ENCODE measurements at regions not wholly inside any gene's neighbourhood (a gene's known extent, or its start where the extent isn't known, plus 50 kb on each side); places are given as distances from the start of the nearest gene placed in this dataset.

DNA sequence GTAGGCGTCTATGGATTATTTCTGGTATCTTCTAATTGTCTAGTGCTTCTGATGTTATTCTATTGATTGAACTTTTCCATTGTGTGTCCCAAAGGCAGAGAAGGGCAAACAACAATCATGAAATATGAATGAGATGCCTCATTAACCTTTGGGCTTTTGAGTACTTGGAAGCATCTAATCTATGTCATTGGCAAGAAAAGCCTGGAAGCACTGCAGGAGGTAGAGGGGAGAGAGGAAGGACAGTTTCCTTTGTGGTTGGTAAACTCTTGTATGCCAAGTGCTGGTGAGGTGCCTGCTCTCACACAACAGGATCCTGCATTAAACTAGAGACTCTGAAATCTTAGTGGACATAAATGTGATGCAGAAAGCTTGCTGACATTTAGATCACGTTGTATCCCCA lies 155.2 kb upstream of the TPK1 start:
- TF ChIP-seq, protein P1, sequence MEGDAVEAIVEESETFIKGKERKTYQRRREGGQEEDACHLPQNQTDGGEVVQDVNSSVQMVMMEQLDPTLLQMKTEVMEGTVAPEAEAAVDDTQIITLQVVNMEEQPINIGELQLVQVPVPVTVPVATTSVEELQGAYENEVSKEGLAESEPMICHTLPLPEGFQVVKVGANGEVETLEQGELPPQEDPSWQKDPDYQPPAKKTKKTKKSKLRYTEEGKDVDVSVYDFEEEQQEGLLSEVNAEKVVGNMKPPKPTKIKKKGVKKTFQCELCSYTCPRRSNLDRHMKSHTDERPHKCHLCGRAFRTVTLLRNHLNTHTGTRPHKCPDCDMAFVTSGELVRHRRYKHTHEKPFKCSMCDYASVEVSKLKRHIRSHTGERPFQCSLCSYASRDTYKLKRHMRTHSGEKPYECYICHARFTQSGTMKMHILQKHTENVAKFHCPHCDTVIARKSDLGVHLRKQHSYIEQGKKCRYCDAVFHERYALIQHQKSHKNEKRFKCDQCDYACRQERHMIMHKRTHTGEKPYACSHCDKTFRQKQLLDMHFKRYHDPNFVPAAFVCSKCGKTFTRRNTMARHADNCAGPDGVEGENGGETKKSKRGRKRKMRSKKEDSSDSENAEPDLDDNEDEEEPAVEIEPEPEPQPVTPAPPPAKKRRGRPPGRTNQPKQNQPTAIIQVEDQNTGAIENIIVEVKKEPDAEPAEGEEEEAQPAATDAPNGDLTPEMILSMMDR (IDR thresholded peaks at IDR 0.05; ENCODE audit: insufficient read depth, low read length, poor library complexity, severe bottlenecking), result no peak
- no peak for TF ChIP-seq EZH2phosphoT487 (conservative IDR thresholded peaks at IDR 0.05; ENCODE audit: low read length)

Data from SU-DHL-6 (cell line).